GM12878 (cell line): ENCODE measurements at regions not wholly inside any gene's neighbourhood (a gene's known extent, or its start where the extent isn't known, plus 50 kb on each side); places are given as distances from the start of the nearest gene placed in this dataset.
A peak's percentile ranks its signal among the peaks of the same experiment; 100 is the strongest.

Experiments
- ATAC-seq: fragments of 200-7000 bp; cut with Tn5 transposase; 3 replicates; pipeline ENCODE4 v1.9.1; 2020; ENCODE audit warnings: mild to moderate bottlenecking, moderate library complexity
- BruUV-seq: library from RNA; stranded (reverse); fragments of 400-500 nt; replicated peaks from 2 replicates; lab custom pipeline; 2021; lab: Mats Ljungman, UMichigan
- CTCF ChIA-PET: fragments of 300-600 bp; sonication (Branson Sonifier 250); formaldehyde crosslinking; extraction: SDS; loops from one replicate; lab custom pipeline; 2021; ENCODE audit warnings: inconsistent platforms; lab: Yijun Ruan, JAX
- POLR2A ChIA-PET: fragments of 350-600 bp; formaldehyde crosslinking; extraction: SDS; loops from one replicate; lab custom pipeline; 2021; ENCODE audit warnings: inconsistent platforms; lab: Charles Lee
- RAD21 ChIA-PET: fragments of 300-600 bp; sonication (Branson Sonifier 250); formaldehyde crosslinking; loops from one replicate; lab custom pipeline; 2023; ENCODE audit warnings: antibody characterized with exemption; ENCODE audit not compliant: unreplicated experiment; lab: Charles Lee
- SMC1A ChIA-PET: fragments of 300-600 bp; sonication (Branson Sonifier 250); formaldehyde crosslinking; loops from one replicate; lab custom pipeline; 2023; ENCODE audit not compliant: unreplicated experiment, uncharacterized antibody; lab: Charles Lee
- DNase-seq: peaks from one replicate; pipeline ENCODE4 v3.0.0-alpha.2; 2011; ENCODE audit warnings: low read depth, low spot score
- FAIRE-seq: peaks from 3 replicates; lab custom pipeline; 2011; peaks lifted over from hg19 to GRCh38; lab: Jason Lieb, UNC
- H2AFZ ChIP-seq: 2 replicates; pipeline ENCODE4 v1.6.0; 2011; ENCODE audit warnings: low read depth, low read length, control low read depth; ENCODE audit not compliant: control insufficient read depth
- H3K27ac ChIP-seq: 2 replicates; pipeline ENCODE4 v1.5.1; 2011; ENCODE audit warnings: control low read depth; ENCODE audit not compliant: control insufficient read depth, insufficient read depth
- H3K27me3 ChIP-seq, 2 experiments: replicated peaks in 1 of 2; 2 replicates each; pipeline versions ENCODE4 v1.6.0 to v1.6.1; 2011; ENCODE audit warnings: low read length in 1 of 2; ENCODE audit not compliant: control insufficient read depth in 2 of 2, insufficient read depth in 2 of 2
- H3K36me3 ChIP-seq, 2 experiments: 2 replicates each; pipeline ENCODE4 v1.5.1; 2011; ENCODE audit warnings: low read length in 1 of 2; ENCODE audit not compliant: control insufficient read depth in 2 of 2, insufficient read depth in 2 of 2
- H3K4me1 ChIP-seq: 2 replicates; pipeline ENCODE4 v1.6.1; 2011; ENCODE audit warnings: mild to moderate bottlenecking, low read length, moderate library complexity, mixed read lengths; ENCODE audit not compliant: control insufficient read depth, insufficient read depth
- H3K4me2 ChIP-seq: 2 replicates; pipeline ENCODE4 v1.6.0; 2011; ENCODE audit warnings: control low read depth; ENCODE audit not compliant: control insufficient read depth, insufficient read depth
- H3K4me3 ChIP-seq: fragments of 200-600 bp; sonication (generic); 2 replicates; pipeline ENCODE4 v1.5.1; 2016
- H3K79me2 ChIP-seq: 2 replicates; pipeline ENCODE4 v1.6.0; 2011; ENCODE audit warnings: low read length; ENCODE audit not compliant: control insufficient read depth, insufficient read depth
- H3K9ac ChIP-seq: 2 replicates; pipeline ENCODE4 v1.8.0; 2011; ENCODE audit warnings: low read length, control low read depth, mixed read lengths; ENCODE audit not compliant: control insufficient read depth, insufficient read depth
- H3K9me3 ChIP-seq: replicated peaks from 3 replicates; pipeline ENCODE4 v1.5.1; 2011; ENCODE audit warnings: mild to moderate bottlenecking, low read length; ENCODE audit not compliant: control insufficient read depth, insufficient read depth
- H4K20me1 ChIP-seq: 2 replicates; pipeline ENCODE4 v1.6.0; 2011; ENCODE audit not compliant: control insufficient read depth, insufficient read depth
- CHD1 ChIP-seq: IDR thresholded peaks from 2 replicates; pipeline ENCODE4 v1.6.1; 2012; ENCODE audit warnings: low read depth, low read length, improper control_type of control experiment
- KAT2A ChIP-seq: conservative IDR thresholded peaks from 2 replicates; pipeline ENCODE4 v1.6.1; 2011; ENCODE audit warnings: low read depth, low read length; ENCODE audit not compliant: control insufficient read depth
- PKNOX1 ChIP-seq: fragments of 450-650 bp; IDR thresholded peaks from 2 replicates; pipeline ENCODE4 v1.6.1; 2016; ENCODE audit warnings: mild to moderate bottlenecking
- ZNF207 ChIP-seq: fragments of 450-650 bp; IDR thresholded peaks from 2 replicates; pipeline ENCODE4 v1.6.1; 2014; ENCODE audit warnings: antibody characterized with exemption, mild to moderate bottlenecking, borderline replicate concordance
- WGBS: methylation state at CpG from one replicate; pipeline ENCODE4 v1.1.6; 2016; ENCODE audit warnings: low lambda C conversion rate; ENCODE audit not compliant: insufficient replicate concordance, insufficient coverage; ENCODE audit errors: missing lambda C conversion rate; 5-methylcytosine and 5-hydroxymethylcytosine counted together
- in situ Hi-C: fragments of 300-500 bp; cut with MboI; formaldehyde crosslinking; loops from 9 replicates; pipeline ENCODE4 v1.14.3; 2018; ENCODE audit warnings: mixed read lengths
- intact Hi-C: fragments of 100-400 bp; cut with micrococcal nuclease; formaldehyde crosslinking; loops from one replicate; pipeline ENCODE4 v1.14.2; 2022; ENCODE audit not compliant: unreplicated experiment

- DNase-seq (peak; percentile 13), ATAC-seq (no peak), FAIRE-seq (peak; percentile 13)
- Histone ChIP-seq H2AFZ (peak overlapping the region; percentile 9; the same call in 1 of the 2 replicates), H3K4me1 (peaks cover 5% of the 10 kb centered on the region; the same call in 1 of the 2 replicates), H3K9me3 (no peaks in the 10 kb centered on the region), H3K27ac (no peak overlapping the region), H3K36me3 (no peaks in the 10 kb centered on the region), H3K9ac (no peak overlapping the region), H3K27me3 (no peaks in the 10 kb centered on the region), H3K4me3 (no peak overlapping the region), H3K79me2 (no peaks in the 10 kb centered on the region), H4K20me1 (no peaks in the 10 kb centered on the region), H3K4me2 (peak overlapping the region; percentile 15; the same call in 1 of the 2 replicates)
- intact Hi-C loops (no loop called here), in situ Hi-C loops (no loop called here)
- BruUV-seq: no TSS peak
- WGBS: 2% methylated on average over 3 of the region's 3 CpGs
- SMC1A ChIA-PET: no interaction called here
- TF ChIP-seq PKNOX1: peak; percentile 30; the same call in 1 of the 2 replicates
- no peak for TF ChIP-seq CHD1
- RAD21 ChIA-PET: no interaction called here
- POLR2A ChIA-PET: no interaction called here
- CTCF ChIA-PET: no interaction called here
These were observed 342.1 kb downstream of the PHF14 start for GRCh38 chr7:11315666-11316258.

- FAIRE-seq (no peak), DNase-seq (no peak), ATAC-seq (no peak)
- Histone ChIP-seq H3K4me1 (peaks cover 5% of the 10 kb centered on the region; the same call in 1 of the 2 replicates), H2AFZ (no peak overlapping the region), H3K4me3 (no peak overlapping the region), H3K36me3 (no peaks in the 10 kb centered on the region), H3K9me3 (no peaks in the 10 kb centered on the region), H3K27ac (no peak overlapping the region), H3K27me3 (no peaks in the 10 kb centered on the region), H3K79me2 (no peaks in the 10 kb centered on the region), H3K9ac (no peak overlapping the region), H4K20me1 (no peaks in the 10 kb centered on the region), H3K4me2 (no peak overlapping the region; the same call in 1 of the 2 replicates)
- intact Hi-C loops (no loop called here), in situ Hi-C loops (no loop called here)
- ChIA-PET RAD21 (no interaction called here), CTCF (no interaction called here), SMC1A (no interaction called here), POLR2A (no interaction called here)
- no peak for TF ChIP-seq KAT2A
- TF ChIP-seq ZNF207: no peak
- no TSS peak for BruUV-seq
- WGBS: 42% methylated on average over 1 of the region's 1 CpG
These were observed 344.1 kb downstream of the PHF14 start for GRCh38 chr7:11317766-11318165.
